HG03342 (cell line): ENCODE measurements at regions not wholly inside any gene's neighbourhood (a gene's known extent, or its start where the extent isn't known, plus 50 kb on each side); places are given as distances from the start of the nearest gene placed in this dataset.
A peak's percentile ranks its signal among the peaks of the same experiment; 100 is the strongest.
"Not testable (repeated sequence)": the region's sequence is repeated elsewhere in the genome, so short reads cannot be mapped to it uniquely, and the experiment has no call there.

Experiments
- ATAC-seq: cut with Tn5 transposase; IDR thresholded peaks from one replicate; pipeline ENCODE4 v1.9.1; 2021; ENCODE audit warnings: mild to moderate bottlenecking, moderate library complexity; ENCODE audit not compliant: unreplicated experiment

- ATAC-seq: no peak
Observed at GRCh38 chr10:26621243-26621888, 76.1 kb upstream of the PDSS1 start.

- ATAC-seq: peak; percentile 56
Observed at GRCh38 chr10:26621889-26622711, 75.4 kb upstream of the PDSS1 start.

DNA sequence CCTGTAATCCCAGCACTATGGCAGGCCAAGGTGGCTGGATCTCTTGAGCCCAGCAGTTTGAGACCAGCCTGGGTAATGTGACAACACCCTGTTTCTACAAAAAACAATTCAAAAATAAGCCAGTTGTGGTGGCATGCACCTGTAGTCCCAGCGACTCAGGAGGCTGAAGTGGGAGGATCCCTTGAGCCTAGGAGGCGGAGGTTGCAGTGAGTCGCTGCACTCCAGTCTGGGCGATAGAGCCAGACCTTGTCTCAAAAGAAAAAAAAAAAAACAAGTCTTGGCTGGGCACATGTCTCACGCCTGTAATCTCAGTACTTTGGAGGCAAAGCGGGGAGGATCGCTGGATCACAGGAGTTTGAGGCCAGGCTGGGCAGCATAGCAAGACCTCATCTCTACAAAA is 74.6 kb upstream of the PDSS1 start:
- no peak for ATAC-seq

- no peak for ATAC-seq
Observed at GRCh38 chr10:26624006-26624405, 73.5 kb upstream of the PDSS1 start.

DNA sequence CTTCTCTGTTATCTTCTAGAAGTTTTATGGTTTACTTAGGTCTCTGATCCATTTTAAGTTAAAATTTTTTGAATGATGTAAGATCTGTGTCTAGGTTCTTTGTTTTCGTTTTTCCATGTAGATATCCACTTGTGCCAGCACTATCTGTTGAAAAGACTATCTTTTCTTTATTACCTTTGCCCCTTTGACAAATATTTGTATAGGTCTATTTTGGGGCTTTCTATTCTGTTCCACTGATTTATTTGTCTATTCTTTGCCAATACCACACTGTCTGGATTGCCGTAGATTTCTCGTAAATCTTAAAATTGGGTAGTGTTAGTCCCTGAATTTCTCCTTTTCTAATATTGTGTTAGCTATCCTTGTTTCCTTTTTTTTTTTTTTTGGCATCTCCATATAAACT is 71.4 kb upstream of the PDSS1 start:
- no peak for ATAC-seq

DNA sequence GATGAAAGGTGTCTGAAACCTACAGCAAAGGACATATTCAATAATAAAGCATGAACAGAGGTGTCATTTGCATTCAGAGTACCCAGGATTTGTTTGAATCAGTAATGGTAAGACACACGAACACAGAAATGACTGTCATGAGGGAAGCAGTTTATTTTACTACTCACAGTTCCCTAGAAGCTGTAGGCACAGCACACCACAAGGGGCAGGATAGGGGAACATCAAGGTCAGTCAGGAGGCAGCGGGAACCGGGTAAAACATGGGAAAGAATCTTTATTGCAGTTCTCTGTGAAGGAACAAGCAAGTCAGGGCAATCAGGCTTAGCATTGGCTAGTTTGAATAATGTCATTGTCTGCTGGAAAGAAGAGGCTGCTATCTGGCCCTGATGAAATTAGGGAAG is 70.2 kb upstream of the PDSS1 start:
- ATAC-seq: no peak

GRCh38 chr10:26628395-26628794 is 69.1 kb upstream of the PDSS1 start:
- peak; percentile 88 for ATAC-seq

DNA sequence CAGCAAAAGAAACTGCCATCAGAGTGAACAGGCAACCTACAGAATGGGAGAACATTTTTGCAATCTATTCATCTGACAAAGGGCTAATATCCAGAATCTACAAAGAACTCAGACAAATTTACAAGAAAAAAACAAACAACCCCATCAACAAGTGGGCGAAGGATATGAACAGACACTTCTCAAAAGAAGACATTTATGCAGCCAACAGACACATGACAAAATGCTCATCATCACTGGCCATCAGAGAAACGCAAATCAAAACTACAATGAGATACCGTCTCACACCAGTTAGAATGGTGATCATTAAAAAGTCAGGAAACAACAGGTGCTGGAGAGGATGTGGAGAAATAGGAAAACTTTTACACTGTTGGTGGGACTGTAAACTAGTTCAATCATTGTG is 65.3 kb upstream of the PDSS1 start:
- ATAC-seq: not testable (repeated sequence)

DNA sequence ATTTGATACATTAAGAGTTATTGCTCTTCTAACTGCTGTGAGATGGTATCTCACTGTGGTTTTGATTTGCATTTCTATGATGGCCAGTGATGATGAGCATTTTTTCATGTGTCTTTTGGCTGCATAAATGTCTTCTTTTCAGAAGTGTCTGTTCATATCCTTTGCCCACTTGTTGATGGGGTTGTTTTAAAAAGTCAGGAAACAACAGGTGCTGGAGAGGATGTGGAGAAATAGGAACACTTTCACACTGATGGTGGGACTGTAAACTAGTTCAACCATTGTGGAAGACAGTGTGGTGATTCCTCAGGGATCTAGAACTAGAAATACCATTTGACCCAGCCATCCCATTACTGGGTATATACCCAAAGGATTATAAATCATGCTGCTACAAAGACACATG is 63.4 kb upstream of the PDSS1 start:
- not testable (repeated sequence) for ATAC-seq

DNA sequence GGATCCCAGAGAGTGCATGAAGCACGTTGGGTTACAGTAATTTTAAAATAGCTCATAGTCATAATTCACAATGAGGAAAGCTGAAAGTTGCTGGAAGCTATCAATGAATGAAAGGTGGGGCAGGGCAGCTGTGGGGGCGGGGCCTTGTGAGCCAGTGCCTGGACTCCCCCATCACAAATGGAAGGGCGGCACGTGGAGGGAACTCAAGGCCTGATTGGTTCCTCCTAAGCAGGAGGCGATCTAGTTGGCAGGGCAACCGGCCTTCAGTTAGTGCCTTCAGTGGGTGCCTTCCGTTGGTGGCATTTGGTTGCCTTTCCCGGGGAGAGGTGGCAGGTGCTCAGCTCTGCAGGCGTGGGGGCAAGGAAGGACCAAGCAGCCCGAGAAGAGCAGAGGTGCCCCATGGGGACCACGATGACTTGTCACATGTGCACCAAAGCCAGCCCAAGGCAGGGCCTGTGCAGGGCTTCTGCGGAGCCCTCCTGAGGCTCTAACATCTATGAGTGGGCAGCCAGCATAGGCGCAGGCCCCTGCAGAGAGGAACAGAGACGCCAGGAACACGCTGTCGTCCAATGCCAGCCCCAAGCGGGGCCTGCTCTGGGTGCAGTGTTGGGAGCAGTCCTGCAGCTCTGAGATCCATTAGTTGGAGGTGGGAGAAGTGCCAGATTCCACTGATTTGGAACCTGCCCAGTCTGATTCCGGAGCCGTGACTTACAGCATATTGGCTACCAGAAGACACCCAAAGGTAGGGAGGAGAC is 59.8 kb upstream of the PDSS1 start:
- no peak for ATAC-seq

- ATAC-seq: no peak
Observed at GRCh38 chr10:26640391-26640790, 57.1 kb upstream of the PDSS1 start.

DNA sequence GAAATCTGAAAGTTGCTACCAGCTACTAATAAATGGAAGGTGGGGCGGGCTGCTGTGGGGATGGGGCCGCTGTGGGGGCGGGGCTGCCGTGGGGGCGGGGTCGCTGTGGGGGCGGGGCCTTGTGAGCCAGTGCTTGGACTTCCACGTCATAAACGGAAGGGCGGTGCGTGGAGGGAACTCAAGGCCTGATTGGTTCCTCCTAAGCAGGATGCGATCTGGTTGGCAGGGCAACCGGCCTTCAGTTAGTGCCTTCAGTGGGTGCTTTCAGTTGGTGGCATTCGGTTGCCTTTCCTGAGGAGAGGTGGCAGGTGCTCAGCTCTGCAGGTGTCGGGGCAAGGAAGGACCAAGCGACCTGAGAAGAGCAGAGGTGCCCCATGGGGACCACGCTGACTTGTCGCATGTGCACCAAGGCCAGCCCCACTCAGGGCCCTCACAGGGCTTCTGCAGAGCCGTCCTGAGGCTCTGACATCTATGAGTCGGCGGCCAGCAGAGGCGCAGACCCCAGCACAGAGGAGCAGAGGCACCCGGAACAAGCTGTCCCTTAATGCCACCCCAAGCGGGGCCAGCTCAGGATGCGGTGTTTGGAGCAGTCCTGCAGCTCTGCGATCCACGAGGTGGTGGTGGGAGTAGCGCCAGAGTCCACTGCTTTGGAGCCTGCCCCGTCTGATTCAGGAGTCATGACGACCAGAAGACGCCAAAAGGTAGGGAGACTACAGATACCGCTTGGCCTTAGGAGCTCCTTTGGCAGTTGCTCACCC is 54.4 kb upstream of the PDSS1 start:
- no peak for ATAC-seq

- ATAC-seq: no peak
Observed at GRCh38 chr10:26647602-26648244, 49.8 kb upstream of the PDSS1 start.
